Endothelial cell of hepatic sinusoid (primary cell): ENCODE measurements at regions not wholly inside any gene's neighbourhood (a gene's known extent, or its start where the extent isn't known, plus 50 kb on each side); places are given as distances from the start of the nearest gene placed in this dataset.

Experiments used
- in situ Hi-C: cut with HindIII; loops from 2 replicates; pipeline ENCODE4 v1.10.0; 2017; ENCODE audit warnings: low sequenced_read_pairs

DNA sequence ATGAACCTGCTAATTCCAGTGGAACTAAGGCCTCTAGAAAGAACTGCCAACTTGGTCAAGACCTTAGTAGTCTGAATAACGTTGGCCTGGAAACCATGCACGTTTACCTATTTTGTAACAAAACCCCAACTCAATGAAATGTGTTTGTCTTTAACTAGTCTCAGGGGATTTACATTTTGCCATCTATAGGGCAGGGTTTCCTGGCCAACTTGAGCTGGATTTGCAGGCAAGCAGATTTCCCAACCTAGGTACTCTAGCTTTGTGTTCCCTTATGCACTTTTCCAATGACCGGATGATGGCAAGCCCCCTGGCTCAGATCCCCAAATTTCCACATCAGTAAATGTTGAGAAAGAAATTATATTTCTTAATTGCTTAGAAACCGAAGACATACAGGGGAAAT lies 114.5 kb downstream of the IRS2 start:
- in situ Hi-C loops = no loop called here

DNA sequence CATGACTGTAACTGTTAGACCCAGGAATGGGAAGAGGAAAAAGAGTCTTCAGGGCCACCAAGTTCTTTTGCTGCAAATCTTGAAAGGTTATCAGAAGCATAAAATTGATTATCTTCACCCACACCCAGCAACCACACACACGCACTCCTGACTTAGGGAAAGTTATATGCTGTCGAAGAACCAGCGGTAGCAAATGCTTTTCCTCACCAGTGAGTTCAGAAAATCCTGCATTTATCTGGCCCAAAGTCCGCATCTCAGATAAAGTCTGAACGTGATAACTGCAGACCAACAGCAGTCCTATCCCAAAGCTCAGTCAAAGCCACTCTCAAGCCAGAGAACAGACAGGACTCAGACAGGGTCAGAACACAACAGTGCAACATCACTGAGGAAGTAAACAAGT lies 115.6 kb downstream of the IRS2 start:
- in situ Hi-C loops = no loop called here

DNA sequence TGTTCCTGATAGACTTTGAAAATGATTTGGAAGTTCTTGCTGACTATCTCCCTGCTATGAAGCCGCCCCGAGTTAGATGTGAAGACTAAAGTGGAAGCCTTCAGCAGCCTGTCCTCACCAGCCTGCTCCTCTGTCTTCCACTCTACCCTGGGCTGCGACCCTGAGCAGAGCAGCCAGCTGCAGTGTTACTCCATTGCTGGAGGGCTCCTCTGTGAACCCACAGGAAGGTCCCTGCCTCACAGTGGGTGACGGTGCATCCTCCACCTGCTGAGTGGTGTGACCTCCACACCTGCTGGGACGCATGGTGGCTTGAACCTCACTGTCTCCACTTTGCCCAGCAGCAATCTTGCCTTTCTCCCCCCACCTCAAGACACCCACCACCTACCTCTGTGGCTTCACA lies 116.4 kb downstream of the IRS2 start:
- in situ Hi-C loops = no loop called here

- in situ Hi-C loops = no loop called here
These were observed 117.2 kb downstream of the IRS2 start for GRCh38 chr13:109669234-109669612.

GRCh38 chr13:109668433-109669233 lies 117.8 kb downstream of the IRS2 start:
- in situ Hi-C loops = no loop called here

GRCh38 chr13:109667807-109668291 lies 118.5 kb downstream of the IRS2 start:
- in situ Hi-C loops = no loop called here

DNA sequence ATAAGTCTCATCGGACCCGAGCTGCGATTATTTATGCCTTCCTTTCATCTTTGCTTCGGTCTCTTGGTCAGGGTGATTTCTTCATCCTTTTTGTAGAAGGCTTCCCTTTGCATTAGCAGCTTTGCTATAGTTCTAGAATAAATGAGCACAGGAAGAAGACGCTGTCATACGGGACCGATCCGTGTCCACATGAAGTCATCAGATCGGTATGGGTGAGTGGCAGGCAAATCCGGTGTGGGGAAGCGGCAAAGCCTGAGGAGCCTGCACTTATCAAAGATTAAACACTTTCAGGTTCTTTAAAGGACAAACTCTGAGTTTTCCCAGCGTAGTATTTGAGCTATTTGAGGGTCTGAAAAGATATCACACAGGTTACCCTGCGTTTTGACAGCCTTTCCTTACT lies 119.3 kb downstream of the IRS2 start:
- in situ Hi-C loops = no loop called here

- in situ Hi-C loops = no loop called here
These were observed 119.7 kb downstream of the IRS2 start for GRCh38 chr13:109666656-109667055.

GRCh38 chr13:109665781-109666249 lies 120.6 kb downstream of the IRS2 start:
- in situ Hi-C loops = no loop called here

- in situ Hi-C loops = no loop called here
These were observed 121.1 kb downstream of the IRS2 start for GRCh38 chr13:109665240-109665639.

DNA sequence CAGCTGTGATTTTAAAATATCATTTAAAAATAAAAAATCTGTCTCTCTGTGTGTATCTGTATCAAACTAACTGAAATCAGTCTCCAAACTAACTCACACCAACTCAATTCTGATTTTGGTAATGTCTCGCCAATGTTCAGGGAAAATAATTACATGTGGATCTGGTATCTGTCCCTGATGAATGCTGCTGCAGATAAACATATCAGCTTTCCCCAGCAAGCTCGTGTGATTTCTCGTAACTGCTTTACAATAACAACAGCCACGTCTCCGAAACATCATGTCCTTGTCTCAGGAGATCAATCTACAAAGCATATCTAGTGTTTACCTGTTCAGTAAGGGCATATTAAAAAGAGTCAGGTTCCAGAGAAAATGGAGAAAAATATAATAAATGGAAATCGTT lies 129.0 kb downstream of the IRS2 start:
- in situ Hi-C loops = no loop called here

DNA sequence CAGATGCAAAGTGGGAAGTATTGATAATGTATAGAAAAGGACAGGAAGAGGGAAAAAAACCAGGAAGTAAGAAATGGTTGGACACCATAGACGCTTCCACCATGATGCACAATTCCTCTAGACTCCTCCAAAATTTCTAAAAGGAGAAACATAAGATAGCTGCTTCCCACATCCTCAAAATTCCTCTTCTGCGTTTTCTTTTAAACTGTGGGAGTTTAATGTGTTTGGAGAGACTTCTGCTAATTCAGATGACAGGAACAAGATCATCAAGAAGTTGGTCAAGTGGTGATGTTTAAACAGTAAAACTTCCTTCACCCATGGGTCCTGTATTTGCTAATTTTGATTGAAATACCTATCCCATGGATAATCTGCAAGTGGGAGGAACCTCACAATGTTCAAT lies 130.2 kb downstream of the IRS2 start:
- in situ Hi-C loops = no loop called here

GRCh38 chr13:109655611-109656010 lies 130.8 kb downstream of the IRS2 start:
- in situ Hi-C loops = no loop called here

DNA sequence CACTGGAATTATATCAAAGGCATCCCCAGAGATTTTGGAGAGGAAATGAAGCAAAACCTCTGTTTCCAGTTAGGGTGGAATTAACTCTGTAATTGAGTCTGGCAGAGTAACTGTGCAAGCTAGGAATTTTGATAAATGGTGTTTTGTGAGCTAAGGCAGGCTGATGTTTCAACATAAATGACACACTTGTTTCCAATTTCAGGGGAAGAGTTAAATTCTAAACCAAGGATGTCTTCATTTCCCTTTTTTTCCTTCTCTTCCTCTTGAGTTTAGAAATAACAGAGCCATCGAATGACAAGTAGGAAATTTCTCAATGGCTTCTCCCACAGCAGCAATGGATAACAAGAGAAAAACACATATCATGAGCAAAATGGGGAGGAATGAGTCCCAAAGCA lies 131.2 kb downstream of the IRS2 start:
- in situ Hi-C loops = no loop called here

DNA sequence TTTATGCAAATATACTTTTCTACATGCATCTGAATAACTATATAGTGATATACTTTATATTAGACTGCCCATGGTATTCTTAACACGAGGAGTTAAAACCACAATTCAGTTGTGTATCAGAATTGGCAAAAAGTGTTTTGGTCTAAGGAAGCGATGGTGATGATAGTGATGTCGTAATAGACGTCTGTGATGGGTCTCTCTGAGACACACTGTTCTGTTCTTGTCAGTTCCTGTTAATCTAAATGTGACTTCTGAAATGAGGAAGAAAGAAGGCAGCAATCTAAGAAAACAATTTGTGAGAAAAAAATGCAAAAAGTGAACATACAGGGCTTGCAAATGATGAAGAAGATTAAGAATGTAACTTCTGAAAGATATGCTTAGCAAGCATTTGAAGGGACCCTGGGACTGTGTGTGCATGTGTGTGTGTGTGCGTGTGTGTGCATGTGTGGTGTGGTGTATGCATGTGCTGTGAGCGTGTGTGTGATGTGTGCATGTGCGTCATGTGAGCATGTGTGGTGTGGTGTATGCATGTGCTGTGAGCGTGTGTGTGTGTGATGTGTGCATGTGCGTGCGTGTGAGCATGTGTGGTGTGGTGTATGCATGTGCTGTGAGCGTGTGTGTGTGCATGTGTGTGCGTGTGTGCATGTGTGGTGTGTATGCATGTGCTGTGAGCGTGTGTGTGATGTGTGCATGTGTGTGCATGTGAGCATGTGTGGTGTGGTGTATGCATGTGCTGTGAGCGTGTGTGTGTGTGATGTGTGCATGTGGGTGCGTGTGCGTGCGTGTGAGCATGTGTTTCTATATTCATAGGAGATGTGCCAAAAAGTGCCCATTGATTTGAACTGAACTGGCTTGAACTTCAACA lies 131.8 kb downstream of the IRS2 start:
- in situ Hi-C loops = no loop called here

DNA sequence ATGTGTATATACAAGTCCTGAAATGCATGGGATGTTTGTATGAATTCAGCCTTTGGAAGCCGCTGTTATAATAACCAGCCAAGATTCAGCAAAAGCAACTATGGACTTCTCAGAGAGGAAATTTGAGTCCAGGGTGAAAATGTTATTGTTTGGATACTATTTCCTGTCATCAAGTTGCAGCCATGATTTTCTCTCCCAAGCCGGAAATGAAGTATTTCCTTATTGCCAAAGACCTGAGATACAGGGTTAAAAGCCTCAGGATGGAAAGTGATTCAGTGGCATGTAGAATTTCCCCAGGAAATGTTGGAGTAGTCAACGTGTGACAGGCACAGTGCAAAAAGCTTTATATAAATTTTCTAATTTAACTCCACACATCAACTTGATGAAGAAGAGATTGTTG lies 133.9 kb downstream of the IRS2 start:
- in situ Hi-C loops = no loop called here

GRCh38 chr13:109651854-109652253 lies 134.5 kb downstream of the IRS2 start:
- in situ Hi-C loops = no loop called here

- in situ Hi-C loops = no loop called here
These were observed 135.1 kb downstream of the IRS2 start for GRCh38 chr13:109651311-109651710.

DNA sequence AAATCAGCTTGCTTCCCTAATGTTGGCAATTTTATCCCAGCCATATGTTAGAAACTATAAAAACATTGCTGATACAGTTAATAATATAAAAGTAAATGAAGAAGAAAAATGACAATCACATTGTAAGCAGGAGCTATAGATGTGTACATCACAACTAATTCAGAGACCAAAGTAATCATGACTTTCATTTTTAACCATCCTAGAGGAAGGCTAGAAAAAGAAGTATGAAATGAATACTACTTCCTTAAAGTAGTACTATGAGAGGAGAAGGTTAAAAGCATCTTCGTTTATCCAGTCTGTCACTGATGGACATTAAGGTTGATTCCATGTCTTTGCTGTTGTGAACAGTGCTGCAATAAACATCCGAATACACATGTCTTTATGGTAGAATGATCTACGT lies 135.5 kb downstream of the IRS2 start:
- in situ Hi-C loops = no loop called here

DNA sequence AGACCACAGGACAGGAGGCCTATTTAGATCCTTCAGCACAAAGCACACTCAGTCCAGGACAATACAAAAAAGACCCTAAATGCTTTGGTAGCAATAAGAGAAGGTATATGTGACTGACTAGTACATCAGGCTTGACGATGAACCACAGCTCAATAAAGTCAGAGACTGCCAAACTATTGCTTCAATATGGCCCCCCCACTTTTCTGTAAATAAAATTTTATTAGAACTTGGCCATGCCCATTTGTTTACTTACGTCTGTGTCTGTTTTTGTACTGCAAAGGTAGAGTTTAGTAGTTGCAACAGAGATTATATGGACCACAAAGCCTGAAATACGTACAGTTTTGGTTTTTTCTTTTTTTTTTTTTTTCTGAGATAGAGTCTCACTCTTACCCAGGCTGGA lies 136.7 kb downstream of the IRS2 start:
- in situ Hi-C loops = no loop called here

GRCh38 chr13:109647699-109648098 lies 138.7 kb downstream of the IRS2 start:
- in situ Hi-C loops = no loop called here

GRCh38 chr13:109647053-109647452 lies 139.3 kb downstream of the IRS2 start:
- in situ Hi-C loops = no loop called here
